Lung (tissue), 11 donors: ENCODE measurements at regions not wholly inside any gene's neighbourhood (a gene's known extent, or its start where the extent isn't known, plus 50 kb on each side); places are given as distances from the start of the nearest gene placed in this dataset.

Source experiments
- ATAC-seq: fragments of 200-7000 bp; cut with Tn5 transposase; one replicate; pipeline ENCODE4 v1.9.1; 2020; ENCODE audit warnings: moderate number of reproducible peaks; ENCODE audit not compliant: insufficient read depth, low FRiP score
- DNase-seq, 3 donors: peaks; one replicate each; pipeline ENCODE4 v3.0.0-alpha.2; 2013 to 2017
- H3K27ac ChIP-seq, 2 donors: one replicate each; pipeline ENCODE4 v1.5.1; 2013; ENCODE audit warnings: mild to moderate bottlenecking in 2 of 2, moderate library complexity in 2 of 2, control low read depth in 1 of 2, inconsistent platforms in 1 of 2, low read depth in 1 of 2, low read length in 1 of 2
- H3K27me3 ChIP-seq, 3 donors: one replicate each; pipeline ENCODE4 v1.5.1; 2013; ENCODE audit warnings: low read length in 2 of 3; ENCODE audit not compliant: control insufficient read depth in 3 of 3, insufficient read depth in 3 of 3
- H3K36me3 ChIP-seq, 4 donors: one replicate each; pipeline ENCODE4 v1.5.1; 2013; ENCODE audit warnings: low read length in 4 of 4, mild to moderate bottlenecking in 1 of 4, moderate library complexity in 1 of 4; ENCODE audit not compliant: control insufficient read depth in 4 of 4, insufficient read depth in 4 of 4
- H3K4me1 ChIP-seq, 5 donors: one replicate each; pipeline ENCODE4 v1.5.1; 2013; ENCODE audit warnings: low read length in 5 of 5, mild to moderate bottlenecking in 2 of 5, moderate library complexity in 1 of 5; ENCODE audit not compliant: control insufficient read depth in 5 of 5, insufficient read depth in 5 of 5
- H3K4me3 ChIP-seq: one replicate; pipeline ENCODE4 v1.5.1; 2013; ENCODE audit warnings: mild to moderate bottlenecking, control low read depth, moderate library complexity
- H3K9ac ChIP-seq, 2 donors: one replicate each; pipeline ENCODE4 v1.5.1; 2013; ENCODE audit warnings: low read length in 2 of 2, control low read depth in 1 of 2; ENCODE audit not compliant: insufficient read depth in 1 of 2
- H3K9me3 ChIP-seq, 4 donors: one replicate each; pipeline ENCODE4 v1.5.1; 2013; ENCODE audit warnings: low read length in 3 of 4, mild to moderate bottlenecking in 1 of 4, moderate library complexity in 1 of 4; ENCODE audit not compliant: control insufficient read depth in 4 of 4, insufficient read depth in 3 of 4
- WGBS, 2 donors: extraction: QIAGEN DNeasy Blood & Tissue Kit; methylation state at CpG; one replicate each; pipeline ENCODE4 v1.1.7; 2013; 5-methylcytosine and 5-hydroxymethylcytosine counted together
- TF ChIP-seq, protein P1 (sequence below): IDR thresholded peaks from 2 replicates; pipeline ENCODE4 v1.5.1; 2012; ENCODE audit warnings: mild to moderate bottlenecking; ENCODE audit errors: control extremely low read depth, extremely low read depth
- donor health status: control.
- donor health status: control.
- donor health status: Bipolar disorder and iron deficiency.
- donor health status: healthy.
- donor health status: DM: yes; HTN: yes; CAD: no.

DNA sequence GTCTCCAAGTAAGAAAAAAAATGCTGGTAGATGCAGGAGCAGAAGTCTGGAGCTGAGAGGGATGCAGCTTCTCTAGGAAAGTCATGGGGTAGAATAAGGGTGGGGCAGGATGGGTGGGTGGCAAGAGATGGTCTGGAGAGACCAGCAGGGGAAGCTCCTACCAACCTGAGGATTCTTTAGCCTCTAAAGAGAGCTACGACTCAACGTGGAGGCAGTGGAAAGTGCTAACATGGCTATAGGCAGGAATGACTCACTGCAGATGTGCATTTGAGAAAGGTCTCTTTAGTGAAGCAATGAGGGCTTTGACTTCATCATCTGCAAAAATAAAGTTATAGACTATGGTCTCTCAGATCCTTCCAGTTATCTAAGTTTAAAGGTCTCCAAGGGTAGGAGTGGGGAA lies 722.8 kb upstream of the RAB6C start:
- no peaks in the 10 kb centered on the region for H3K36me3 ChIP-seq

GRCh38 chr2:129262934-129263333 lies 716.5 kb upstream of the RAB6C start:
- H3K4me3 ChIP-seq: no peak overlapping the region
- TF ChIP-seq, protein P1, sequence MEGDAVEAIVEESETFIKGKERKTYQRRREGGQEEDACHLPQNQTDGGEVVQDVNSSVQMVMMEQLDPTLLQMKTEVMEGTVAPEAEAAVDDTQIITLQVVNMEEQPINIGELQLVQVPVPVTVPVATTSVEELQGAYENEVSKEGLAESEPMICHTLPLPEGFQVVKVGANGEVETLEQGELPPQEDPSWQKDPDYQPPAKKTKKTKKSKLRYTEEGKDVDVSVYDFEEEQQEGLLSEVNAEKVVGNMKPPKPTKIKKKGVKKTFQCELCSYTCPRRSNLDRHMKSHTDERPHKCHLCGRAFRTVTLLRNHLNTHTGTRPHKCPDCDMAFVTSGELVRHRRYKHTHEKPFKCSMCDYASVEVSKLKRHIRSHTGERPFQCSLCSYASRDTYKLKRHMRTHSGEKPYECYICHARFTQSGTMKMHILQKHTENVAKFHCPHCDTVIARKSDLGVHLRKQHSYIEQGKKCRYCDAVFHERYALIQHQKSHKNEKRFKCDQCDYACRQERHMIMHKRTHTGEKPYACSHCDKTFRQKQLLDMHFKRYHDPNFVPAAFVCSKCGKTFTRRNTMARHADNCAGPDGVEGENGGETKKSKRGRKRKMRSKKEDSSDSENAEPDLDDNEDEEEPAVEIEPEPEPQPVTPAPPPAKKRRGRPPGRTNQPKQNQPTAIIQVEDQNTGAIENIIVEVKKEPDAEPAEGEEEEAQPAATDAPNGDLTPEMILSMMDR: no peak
- ATAC-seq: no peak
- peaks cover 0 to 6% (median 4%) of the 10 kb centered on the region in 4 donors for H3K9me3 ChIP-seq
- no peaks in the 10 kb centered on the region for H3K4me1 ChIP-seq
- H3K9ac ChIP-seq: no peak overlapping the region
- H3K36me3 ChIP-seq: no peaks in the 10 kb centered on the region
- H3K27me3 ChIP-seq: no peaks in the 10 kb centered on the region
- no peak overlapping the region for H3K27ac ChIP-seq
- no peak for DNase-seq

More for the DNA sequence above, 722.8 kb upstream of the RAB6C start:
- ATAC-seq: no peak
- WGBS, 2 donors: 74 to 81% methylated on average over 2 of the region's 2 CpGs
- Histone ChIP-seq H3K9ac (no peak overlapping the region), H3K27me3 (no peaks in the 10 kb centered on the region), H3K27ac (no peak overlapping the region), H3K9me3 (peaks cover 0 to 4% (median under 1%) of the 10 kb centered on the region in 4 donors), H3K4me3 (no peak overlapping the region), H3K4me1 (peaks cover 0 to 10% (median 0%) of the 10 kb centered on the region in 5 donors)
- TF ChIP-seq, protein P1: no peak
- DNase-seq: no peak

DNA sequence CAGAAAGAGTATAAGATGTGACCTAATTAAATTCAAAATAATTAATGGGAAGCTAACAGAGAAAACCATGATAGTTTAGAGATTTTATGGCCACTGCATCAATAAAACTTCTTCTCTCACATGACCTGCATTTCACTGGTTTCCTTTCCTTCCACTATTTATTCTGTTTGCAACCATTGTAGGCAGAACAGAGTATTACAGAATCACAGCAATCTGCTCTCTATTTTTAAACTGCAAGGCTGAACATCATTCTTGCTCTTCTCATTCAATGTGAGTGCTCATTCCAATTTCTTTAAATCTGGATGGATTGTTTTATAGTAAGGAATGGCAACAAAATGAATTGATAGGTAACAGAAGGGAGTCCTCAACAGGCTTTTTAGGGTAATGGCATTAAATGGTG lies 715.5 kb upstream of the RAB6C start:
- H3K27ac ChIP-seq: no peak overlapping the region
- H3K36me3 ChIP-seq: no peaks in the 10 kb centered on the region
- no peak for ATAC-seq
- H3K4me3 ChIP-seq: no peak overlapping the region
- H3K4me1 ChIP-seq: no peaks in the 10 kb centered on the region
- H3K9me3 ChIP-seq: peaks cover 0 to 4% (median 4%) of the 10 kb centered on the region in 4 donors
- no peaks in the 10 kb centered on the region for H3K27me3 ChIP-seq
- no peak for DNase-seq
- H3K9ac ChIP-seq: no peak overlapping the region
- TF ChIP-seq, protein P1: no peak

DNA sequence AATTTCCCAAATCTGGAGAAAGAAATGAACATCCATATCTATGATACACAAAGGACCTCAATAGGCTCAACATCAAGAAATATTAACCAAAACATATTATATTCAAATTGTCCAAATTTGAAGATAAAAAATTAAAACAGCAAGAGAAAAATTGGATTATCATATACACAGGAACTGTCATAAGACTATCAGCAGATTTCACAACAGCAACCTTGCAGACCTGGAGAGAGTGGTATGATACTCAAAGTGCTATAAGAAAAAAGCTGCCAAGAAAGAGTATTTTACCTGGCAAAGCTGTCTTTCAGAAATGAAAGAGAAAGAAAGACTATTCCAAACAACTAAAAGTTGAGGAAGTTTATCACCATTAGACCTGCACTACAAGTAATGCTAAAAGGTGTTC lies 711.9 kb upstream of the RAB6C start:
- H3K9me3 ChIP-seq: peaks cover 0 to 4% (median 4%) of the 10 kb centered on the region in 4 donors
- H3K36me3 ChIP-seq: no peaks in the 10 kb centered on the region
- TF ChIP-seq, protein P1: no peak
- H3K27me3 ChIP-seq: no peaks in the 10 kb centered on the region
- no peak for DNase-seq
- H3K9ac ChIP-seq: no peak overlapping the region
- no peak for ATAC-seq
- no peak overlapping the region for H3K27ac ChIP-seq
- no peak overlapping the region for H3K4me3 ChIP-seq
- H3K4me1 ChIP-seq: no peaks in the 10 kb centered on the region
